ENCODE measurements at regions not wholly inside any gene's neighbourhood (a gene's known extent, or its start where the extent isn't known, plus 50 kb on each side); places are given as distances from the start of the nearest gene placed in this dataset.
"Not testable (repeated sequence)": the region's sequence is repeated elsewhere in the genome, so short reads cannot be mapped to it uniquely, and the experiment has no call there.

GRCh38 chr5:124614105-124614504 lies 132.3 kb downstream of the ZNF608 start:
- H3K4me3 ChIP-seq (ENCODE audit: low read depth, low read length), result no peak overlapping the region
- TF ChIP-seq CTCF (IDR thresholded peaks at IDR 0.05; ENCODE audit: low read depth, low read length, missing control alignments), result no peak
- in situ Hi-C loops (cut with HindIII; ENCODE audit: low sequenced_read_pairs), result no loop called here
- DNase-seq (ENCODE audit: low read depth), result no peak

- no peak for TF ChIP-seq CTCF (IDR thresholded peaks at IDR 0.05; ENCODE audit: low read depth, low read length, missing control alignments)
- in situ Hi-C loops (cut with HindIII; ENCODE audit: low sequenced_read_pairs), result no loop called here
- H3K4me3 ChIP-seq (ENCODE audit: low read depth, low read length), result no peak overlapping the region
- DNase-seq (ENCODE audit: low read depth), result no peak
These were observed 133.0 kb downstream of the ZNF608 start for GRCh38 chr5:124613273-124613953.

- in situ Hi-C loops (cut with HindIII; ENCODE audit: low sequenced_read_pairs), result no loop called here
- no peak overlapping the region for H3K4me3 ChIP-seq (ENCODE audit: low read depth, low read length)
- no peak for TF ChIP-seq CTCF (IDR thresholded peaks at IDR 0.05; ENCODE audit: low read depth, low read length, missing control alignments)
- no peak for DNase-seq (ENCODE audit: low read depth)
These were observed 134.4 kb downstream of the ZNF608 start for GRCh38 chr5:124612023-124612422.

- DNase-seq (ENCODE audit: low read depth); H3K4me3 ChIP-seq (ENCODE audit: low read depth, low read length); in situ Hi-C loops (cut with HindIII; ENCODE audit: low sequenced_read_pairs): not testable (repeated sequence)
These were observed 135.2 kb downstream of the ZNF608 start for GRCh38 chr5:124611262-124611661.

GRCh38 chr5:124609685-124610084 lies 136.8 kb downstream of the ZNF608 start:
- DNase-seq (ENCODE audit: low read depth); in situ Hi-C loops (cut with HindIII; ENCODE audit: low sequenced_read_pairs); H3K4me3 ChIP-seq (ENCODE audit: low read depth, low read length): not testable (repeated sequence)

- no peak for TF ChIP-seq CTCF (IDR thresholded peaks at IDR 0.05; ENCODE audit: low read depth, low read length, missing control alignments)
- H3K4me3 ChIP-seq (ENCODE audit: low read depth, low read length), result no peak overlapping the region
- in situ Hi-C loops (cut with HindIII; ENCODE audit: low sequenced_read_pairs), result no loop called here
- no peak for DNase-seq (ENCODE audit: low read depth)
These were observed 139.9 kb downstream of the ZNF608 start for GRCh38 chr5:124606543-124606942.

- H3K4me3 ChIP-seq (ENCODE audit: low read depth, low read length), result no peak overlapping the region
- in situ Hi-C loops (cut with HindIII; ENCODE audit: low sequenced_read_pairs), result no loop called here
- DNase-seq (ENCODE audit: low read depth), result no peak
- no peak for TF ChIP-seq CTCF (IDR thresholded peaks at IDR 0.05; ENCODE audit: low read depth, low read length, missing control alignments)
These were observed 140.3 kb downstream of the ZNF608 start for GRCh38 chr5:124606093-124606492.

GRCh38 chr5:124605541-124605940 lies 140.9 kb downstream of the ZNF608 start:
- no peak for DNase-seq (ENCODE audit: low read depth)
- no peak overlapping the region for H3K4me3 ChIP-seq (ENCODE audit: low read depth, low read length)
- in situ Hi-C loops (cut with HindIII; ENCODE audit: low sequenced_read_pairs), result no loop called here
- no peak for TF ChIP-seq CTCF (IDR thresholded peaks at IDR 0.05; ENCODE audit: low read depth, low read length, missing control alignments)
